Activated T-cell treated with anti-CD3 and anti-CD28 coated beads for 48 hours (primary cell): ENCODE measurements at regions not wholly inside any gene's neighbourhood (a gene's known extent, or its start where the extent isn't known, plus 50 kb on each side); places are given as distances from the start of the nearest gene placed in this dataset.

Experiments used
- DNase-seq: peaks from one replicate; pipeline ENCODE4 v3.0.0-alpha.2; 2020; ENCODE audit warnings: low read depth

DNA sequence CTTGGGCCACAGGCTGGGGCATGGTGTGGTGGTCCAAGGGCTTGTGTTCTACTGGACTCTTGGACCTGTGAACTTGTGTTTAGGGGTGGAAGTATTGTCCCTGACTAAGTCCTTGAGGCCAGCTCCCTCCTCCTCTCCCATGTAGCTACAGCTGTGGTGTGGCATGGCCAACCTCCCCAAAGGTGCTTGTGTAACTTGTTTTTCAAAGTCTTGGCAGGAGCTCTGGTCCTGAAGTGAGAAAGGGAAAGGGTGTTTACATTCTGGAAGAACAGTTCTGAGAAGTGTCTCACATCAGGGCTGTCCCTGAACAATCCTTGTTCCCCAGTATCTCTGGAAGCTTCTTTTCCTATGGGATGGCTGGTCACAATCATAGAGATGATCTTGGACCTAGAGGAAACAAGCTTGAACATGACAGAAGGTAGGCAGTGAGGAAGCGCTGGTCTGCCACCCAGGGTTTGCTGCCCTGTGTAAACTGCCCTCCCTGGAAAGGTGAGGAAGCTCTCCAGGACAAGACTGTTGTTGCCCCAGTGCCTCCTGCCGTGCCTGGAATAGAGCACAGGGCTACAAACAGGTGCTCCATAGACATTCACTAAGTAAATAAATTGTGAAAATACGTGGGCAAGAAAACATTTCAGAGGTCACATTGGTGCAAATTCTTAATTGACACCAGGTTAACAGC is 64.6 kb upstream of the KLF9 start:
- DNase-seq = no peak

DNA sequence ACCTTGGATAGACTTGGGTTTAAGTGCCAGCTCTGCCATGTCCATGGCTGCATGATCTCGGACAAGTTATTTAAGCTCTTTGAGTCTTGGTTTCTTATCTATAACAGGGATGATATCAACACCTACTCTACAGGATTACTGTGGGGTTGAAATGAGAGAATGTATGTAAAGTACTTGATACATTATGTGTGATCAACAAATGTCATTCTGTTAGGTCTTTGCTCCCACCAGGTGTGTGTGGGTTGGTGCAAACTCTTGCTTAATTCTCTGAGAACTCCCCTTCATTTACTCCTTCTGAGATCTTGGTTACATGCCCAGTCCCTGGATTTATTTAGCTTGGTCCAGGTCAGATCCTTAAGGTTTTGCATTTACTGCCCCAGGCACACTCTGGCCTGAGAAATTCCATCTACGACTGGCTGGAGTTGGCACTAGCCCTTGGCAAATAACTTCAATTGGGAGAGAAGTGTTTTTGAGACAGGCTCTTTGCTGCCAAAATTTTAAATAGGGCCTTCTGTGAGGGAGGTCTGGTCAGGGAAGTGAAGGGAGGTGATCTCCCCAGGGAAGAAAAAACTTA is 63.5 kb upstream of the KLF9 start:
- no peak for DNase-seq

DNA sequence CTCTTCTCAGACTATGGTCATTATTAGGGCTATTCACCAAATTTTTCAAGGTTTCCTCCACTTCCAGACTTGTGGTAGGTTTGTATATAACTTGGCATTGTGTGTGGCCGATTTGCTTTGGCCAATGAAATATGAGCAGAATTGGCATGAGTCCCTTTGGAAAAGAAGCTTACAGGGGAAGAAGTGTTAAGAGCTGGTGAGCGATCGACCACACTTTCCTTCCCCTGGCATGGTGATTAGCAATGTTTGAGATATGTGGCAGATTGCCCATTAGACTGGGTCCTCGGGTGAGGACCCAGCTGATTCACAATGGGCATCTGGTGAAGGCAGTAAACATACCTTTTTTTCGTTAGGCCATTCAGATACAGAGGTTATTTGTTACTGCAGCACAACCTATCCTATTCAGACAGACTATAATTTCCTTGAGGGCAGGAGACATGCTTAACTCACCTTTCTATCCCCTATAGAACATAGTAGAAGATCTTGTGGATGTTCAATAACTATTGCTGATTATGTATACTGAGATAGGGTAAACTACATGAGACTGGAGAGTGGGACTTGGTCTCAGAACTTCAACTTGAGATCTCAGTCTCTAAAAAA is 62.8 kb upstream of the KLF9 start:
- no peak for DNase-seq

DNA sequence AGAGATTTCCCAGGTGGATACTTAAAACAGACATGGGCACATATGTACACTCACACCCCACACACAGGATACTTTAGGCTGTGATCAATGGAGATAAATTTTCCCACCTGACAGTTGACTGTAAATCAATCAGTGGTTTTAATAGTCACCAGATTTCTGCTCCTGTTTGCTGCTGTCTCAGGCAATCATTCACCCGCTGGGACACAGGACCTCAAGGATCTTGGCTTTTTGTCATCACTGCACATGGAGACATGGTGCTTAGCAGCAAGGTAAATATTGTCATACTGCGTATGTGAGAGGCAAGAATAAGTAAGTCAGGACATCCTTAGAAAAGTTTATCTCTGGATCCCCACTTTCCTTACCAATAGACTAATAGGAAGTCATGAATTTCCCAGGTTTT is 60.8 kb upstream of the KLF9 start:
- no peak for DNase-seq

DNA sequence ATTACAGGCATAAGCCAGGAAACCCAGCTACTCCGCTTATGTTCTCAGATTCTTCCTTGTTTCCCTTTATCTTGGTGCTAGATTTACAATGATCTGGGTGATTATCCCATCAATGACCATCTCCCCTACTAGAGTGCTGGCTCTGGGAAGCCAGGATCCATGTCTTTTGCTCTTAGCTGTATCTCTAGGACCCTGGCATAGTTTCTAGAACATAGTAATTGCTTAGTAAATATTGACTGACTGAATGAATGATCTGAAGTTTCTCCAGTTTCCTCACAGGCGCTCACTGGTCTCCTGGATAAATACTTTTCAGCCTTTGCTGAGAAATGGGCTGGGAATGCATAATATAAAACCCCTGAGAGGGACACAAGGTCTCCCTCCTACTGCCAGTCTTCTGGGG is 60.0 kb upstream of the KLF9 start:
- DNase-seq = no peak

DNA sequence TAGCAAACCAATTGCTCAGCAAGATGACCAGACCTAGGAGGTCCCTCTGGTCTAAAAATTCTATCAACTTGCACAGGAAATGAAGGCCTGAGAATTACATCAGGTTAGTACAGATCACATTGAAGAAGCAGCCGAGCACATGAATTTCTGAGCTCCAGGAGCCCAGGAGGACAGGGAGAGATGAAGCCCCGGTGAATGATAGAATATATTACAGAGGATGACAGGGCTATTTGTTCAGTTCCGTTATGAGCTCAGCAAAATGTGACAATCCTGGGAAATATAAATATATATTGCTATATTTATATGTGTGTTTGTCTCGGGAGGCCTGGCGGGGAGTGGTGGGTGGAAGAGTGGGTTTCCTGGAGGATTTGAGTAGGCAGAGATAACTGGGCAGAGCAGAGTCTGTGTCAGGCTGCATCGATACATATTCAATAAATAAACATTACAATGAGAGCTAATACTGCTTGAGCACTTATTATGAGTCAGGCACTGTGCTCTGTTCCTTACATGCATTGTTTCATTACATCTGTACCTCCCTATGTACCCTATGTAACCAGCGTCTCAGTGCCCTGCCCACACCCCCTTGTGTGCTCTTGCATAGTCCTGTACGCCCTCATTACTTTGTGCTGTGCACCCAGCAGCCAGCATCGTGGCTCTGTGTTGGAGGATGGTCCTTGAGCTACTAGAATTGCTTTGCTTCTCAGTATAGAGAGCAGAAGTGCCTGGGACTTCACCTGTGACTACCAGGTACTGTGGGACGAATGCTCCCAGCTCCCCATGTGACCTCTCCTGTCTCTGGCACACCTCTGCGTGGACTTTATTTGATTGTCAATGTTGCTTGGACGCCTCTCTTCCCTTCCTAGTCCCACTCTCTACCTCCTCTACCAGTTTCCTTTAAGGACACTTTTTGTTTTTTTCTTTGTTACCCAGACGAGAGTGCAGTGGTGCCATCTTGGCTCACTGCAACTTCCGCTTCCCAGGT is 58.1 kb upstream of the KLF9 start:
- no peak for DNase-seq

DNA sequence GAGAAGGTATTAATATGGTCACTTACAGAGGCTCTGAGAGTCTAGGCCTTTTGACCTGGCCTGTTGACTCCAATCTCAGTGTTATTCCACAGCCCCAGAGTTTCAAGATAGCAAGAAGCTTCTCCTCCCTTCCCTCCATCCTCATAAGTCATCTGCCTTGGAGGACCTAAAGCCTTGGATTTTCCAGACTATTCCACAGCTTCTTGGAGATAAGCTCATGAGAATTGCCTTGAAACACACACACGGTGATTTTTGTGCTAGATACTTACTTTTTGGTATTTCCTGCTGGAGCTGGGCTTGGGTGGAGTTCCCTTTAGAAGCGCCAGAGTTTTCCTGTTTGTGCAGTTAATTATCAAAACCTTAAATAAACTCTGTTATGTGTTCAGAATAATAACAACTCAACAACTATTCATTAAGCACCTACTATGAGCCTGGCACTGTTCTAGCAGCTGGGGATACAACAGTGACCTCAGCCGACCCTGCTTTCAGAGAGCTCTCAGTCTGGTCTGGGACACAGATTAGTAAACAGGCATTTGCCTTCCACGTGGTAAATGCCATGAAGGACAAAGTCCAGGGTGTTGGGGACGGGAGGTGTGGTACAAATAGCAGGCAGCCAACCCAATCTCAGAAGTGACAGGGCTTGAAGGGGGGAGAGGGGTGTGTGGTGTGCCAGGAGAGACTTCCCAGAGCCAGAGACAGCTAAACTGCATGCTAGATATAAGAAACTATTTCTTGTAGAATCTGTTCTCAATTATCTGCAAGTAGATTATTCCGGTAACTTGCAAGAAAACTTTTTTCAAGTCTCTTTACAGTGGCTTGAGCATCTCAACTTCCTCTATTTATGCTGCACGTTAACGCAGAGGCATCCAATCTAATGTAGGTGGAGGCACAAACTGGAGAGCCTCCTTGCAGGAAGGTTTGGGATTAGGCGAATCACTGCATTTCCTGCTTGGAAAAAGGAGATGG is 55.9 kb upstream of the KLF9 start:
- DNase-seq = no peak

DNA sequence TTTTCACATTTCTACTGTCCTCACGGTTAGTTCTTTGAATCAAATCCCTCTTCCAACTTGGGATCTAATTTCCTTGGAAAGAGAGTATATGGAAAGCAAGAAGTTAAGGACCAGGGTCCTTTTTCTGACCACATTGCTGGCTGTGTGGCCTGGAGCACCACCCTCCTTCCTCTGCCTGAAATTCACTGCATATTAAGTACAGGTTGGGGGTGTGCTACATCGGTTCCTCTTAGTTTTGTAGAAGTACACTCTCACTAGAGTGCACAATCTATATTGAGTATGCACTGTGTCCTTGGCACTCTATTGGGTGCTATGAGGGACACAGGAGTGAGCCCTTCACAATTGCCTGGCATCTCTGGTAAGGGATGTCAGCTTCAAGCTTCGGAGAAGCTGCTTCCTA is 53.8 kb upstream of the KLF9 start:
- no peak for DNase-seq

DNA sequence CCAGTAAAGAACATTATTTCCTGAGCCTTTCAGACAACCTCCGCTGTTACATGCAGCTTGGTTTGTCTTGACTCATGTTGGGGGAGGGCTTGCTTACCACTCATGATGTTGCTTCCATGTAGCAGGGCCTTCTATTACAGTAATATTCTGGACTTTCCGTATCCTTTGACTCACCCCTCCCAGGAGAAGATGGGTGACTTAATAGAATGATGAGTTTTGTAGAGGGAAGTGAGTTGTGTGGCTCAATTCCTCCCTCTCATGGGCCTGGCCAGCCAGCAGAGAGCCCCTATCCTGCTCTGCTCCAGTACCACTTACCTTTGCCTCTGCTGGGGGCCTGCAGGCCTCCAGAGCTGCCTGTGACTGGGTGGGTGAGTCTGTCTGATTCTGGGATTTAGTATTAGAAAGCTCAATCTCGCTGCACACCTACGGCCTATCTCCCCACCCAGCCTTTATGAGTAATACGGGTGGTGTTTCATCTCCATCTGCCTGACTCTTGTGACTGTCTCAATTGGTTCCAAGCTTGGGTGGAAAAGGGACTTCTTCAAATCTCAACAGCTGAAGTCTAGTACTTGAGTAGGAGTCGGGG is 52.6 kb upstream of the KLF9 start:
- peak; percentile 36 for DNase-seq

DNA sequence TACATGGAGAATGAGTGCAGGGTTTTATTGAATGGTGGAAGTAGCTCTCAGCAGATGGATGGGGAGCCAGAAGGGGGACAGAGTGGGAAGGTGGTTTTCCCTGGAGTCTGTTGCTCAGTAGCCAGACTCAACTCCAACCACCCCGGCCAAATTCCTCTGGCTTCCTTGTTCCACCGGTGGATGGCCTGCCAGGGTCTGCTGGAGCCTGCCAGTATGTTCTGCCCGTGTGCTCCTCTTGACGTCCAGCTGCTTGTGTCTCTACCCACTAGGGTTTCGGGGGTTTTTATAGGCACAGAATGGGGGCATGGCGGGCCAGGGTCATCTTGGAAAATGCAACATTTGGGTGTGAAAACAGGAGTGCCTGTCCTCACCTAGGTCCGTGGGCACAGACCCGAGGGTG is 51.4 kb upstream of the KLF9 start:
- no peak for DNase-seq

DNA sequence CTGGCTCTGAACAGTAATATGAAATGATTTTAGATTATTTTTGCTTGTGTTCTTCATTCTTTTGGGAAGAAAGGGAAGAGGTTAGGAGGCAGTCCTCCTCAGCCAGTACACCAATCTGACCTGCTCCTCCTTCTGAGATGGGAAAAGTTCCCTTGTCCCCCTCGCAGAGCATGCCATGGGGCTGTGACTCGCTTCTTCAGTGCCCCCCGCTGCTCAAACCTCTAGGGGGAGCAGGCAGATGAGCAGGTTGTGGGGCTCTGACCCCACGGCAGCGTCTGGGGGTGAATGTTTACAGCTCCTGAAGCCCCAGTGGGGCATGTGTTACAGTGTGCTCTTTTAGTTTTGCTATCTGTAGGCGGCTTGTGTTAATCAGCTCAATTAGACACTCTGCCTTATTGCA is 50.9 kb upstream of the KLF9 start:
- no peak for DNase-seq
